NCI-H2196 treated with DMSO at 0.1 percent for 48 hours (cell line): ENCODE measurements at regions not wholly inside any gene's neighbourhood (a gene's known extent, or its start where the extent isn't known, plus 50 kb on each side); places are given as distances from the start of the nearest gene placed in this dataset.

ENCODE experiments used
- DNase-seq: peaks from one replicate; lab custom pipeline; 2025; ENCODE audit not compliant: unreplicated experiment; lab: John Stamatoyannopoulos, UW

- no peak for DNase-seq
These were observed 80.5 kb upstream of the SLC24A5 start for GRCh38 chr15:48040166-48040817.

GRCh38 chr15:48041454-48041853, 79.3 kb upstream of the SLC24A5 start:
- no peak for DNase-seq

GRCh38 chr15:48046813-48047438, 73.9 kb upstream of the SLC24A5 start:
- DNase-seq, result no peak

- no peak for DNase-seq
These were observed 71.1 kb upstream of the SLC24A5 start for GRCh38 chr15:48049736-48050135.

- DNase-seq, result no peak
These were observed 67.8 kb upstream of the SLC24A5 start for GRCh38 chr15:48052946-48053345.

- no peak for DNase-seq
These were observed 62.4 kb upstream of the SLC24A5 start for GRCh38 chr15:48058371-48058770.

GRCh38 chr15:48059791-48060190, 61.0 kb upstream of the SLC24A5 start:
- DNase-seq, result no peak

GRCh38 chr15:48060396-48060795, 60.4 kb upstream of the SLC24A5 start:
- no peak for DNase-seq

- DNase-seq, result no peak
These were observed 59.2 kb upstream of the SLC24A5 start for GRCh38 chr15:48061605-48062004.

GRCh38 chr15:48062148-48062872, 58.5 kb upstream of the SLC24A5 start:
- DNase-seq, result no peak

GRCh38 chr15:48063411-48063985, 57.3 kb upstream of the SLC24A5 start:
- DNase-seq, result no peak

GRCh38 chr15:48064421-48064820, 56.4 kb upstream of the SLC24A5 start:
- DNase-seq, result no peak

- no peak for DNase-seq
These were observed 54.3 kb upstream of the SLC24A5 start for GRCh38 chr15:48066456-48066855.
